Activated CD8-positive, alpha-beta memory T cell treated with anti-CD3 and anti-CD28 coated beads for 1 hour (primary cell): ENCODE measurements at regions not wholly inside any gene's neighbourhood (a gene's known extent, or its start where the extent isn't known, plus 50 kb on each side); places are given as distances from the start of the nearest gene placed in this dataset.

Experiments used
- DNase-seq, 2 donors: peaks; one replicate each; pipeline ENCODE4 v3.0.0-alpha.2; 2020; ENCODE audit warnings: low read depth in 1 of 2; ENCODE audit errors: extremely low read depth in 1 of 2

DNA sequence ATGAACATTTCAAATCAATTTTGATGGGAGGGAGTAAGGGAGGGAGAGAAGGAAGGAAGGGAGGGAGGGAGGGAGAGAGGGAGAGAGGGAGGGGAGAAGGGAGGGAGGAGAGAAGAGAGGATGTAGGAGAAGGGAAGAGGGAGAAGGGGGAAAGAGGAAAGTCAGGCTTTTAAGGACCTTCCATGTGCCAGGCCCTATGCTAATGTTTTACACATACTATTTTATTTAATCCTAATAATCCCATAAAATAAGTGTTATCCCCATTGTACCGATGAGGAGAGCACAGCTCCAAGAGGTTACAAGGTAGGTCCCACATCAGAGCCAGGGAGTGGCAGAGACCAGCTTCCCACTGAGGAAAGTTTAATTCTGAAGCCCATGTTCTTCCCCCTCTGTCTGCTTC, 341.9 kb downstream of the RAB28 start:
- DNase-seq = no peak

DNA sequence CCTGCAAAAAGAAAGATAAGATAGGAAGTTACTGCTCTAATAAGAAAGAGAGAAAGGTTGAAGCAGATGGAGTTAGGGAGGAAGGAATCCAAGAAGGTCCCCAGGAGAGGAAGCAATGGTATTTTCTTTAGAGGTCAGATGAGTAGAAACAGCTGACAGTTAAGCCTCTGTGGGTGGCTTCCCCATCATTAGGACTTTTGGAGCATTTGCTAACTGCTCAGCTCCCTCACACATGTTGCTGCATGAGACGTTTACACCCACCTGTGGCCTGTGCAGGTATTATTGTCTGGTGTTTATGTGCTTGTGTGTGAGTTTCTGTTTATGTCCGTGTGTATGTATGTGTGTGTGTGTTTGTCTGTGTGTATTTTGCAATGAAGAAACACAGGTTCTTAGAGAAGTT, 346.8 kb downstream of the RAB28 start:
- DNase-seq = no peak

DNA sequence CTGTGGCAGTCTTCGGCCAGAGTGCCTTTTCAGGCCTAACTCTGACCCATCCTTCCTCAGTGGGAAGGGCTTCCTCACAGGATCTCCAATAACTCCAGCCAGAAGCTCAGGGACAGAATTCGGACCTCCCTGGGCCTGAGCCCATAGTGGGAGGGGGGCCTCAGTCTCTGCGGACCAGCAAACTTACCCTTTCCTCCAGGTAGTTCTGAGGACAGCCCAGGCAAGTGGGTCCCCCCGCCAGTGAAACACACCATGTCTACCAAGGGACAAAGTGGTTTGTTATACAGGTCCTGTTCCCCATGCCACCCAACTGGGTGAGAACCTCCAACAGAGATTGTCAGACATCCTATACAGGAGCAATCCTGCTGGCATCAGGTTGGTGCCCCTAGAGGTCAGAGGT, 350.4 kb downstream of the RAB28 start:
- no peak for DNase-seq

DNA sequence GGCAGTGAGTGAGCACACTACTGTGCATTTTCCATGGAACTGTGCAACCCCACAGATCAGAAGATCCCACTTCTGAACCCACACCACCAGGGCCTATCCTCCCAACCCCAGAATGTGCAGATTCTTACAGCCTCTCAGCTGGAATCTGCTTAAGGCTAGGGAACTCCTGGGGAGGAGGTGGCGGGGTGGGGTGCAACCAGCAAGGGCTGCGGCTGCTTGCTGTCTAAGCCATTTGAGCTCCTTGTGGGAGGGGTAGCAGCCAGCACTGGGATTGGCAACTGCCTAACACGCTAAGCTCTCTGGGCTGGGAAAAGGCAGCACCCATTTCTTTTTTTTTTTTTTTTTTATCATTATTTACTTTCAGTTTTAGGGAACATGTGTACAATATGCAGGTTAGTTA, 353.3 kb downstream of the RAB28 start:
- no peak for DNase-seq

DNA sequence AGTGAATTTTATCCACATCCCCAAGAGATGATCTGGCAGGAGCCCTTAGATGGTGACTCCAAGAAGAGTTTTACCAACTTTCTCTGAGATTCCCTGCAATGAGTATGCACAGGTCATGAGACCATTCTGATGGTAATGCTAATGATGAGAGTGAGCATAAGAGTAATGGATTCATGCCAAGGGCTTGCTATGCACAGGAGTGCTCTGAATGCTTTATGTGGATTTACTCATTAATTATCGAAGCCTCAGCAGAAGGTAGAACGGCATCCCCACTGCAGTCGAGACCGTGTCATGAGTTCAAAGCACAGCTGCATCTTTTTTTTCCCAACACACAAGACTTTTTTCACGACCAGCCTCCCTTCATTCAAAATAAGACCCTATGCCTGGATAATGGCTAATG, 355.0 kb downstream of the RAB28 start:
- no peak for DNase-seq

DNA sequence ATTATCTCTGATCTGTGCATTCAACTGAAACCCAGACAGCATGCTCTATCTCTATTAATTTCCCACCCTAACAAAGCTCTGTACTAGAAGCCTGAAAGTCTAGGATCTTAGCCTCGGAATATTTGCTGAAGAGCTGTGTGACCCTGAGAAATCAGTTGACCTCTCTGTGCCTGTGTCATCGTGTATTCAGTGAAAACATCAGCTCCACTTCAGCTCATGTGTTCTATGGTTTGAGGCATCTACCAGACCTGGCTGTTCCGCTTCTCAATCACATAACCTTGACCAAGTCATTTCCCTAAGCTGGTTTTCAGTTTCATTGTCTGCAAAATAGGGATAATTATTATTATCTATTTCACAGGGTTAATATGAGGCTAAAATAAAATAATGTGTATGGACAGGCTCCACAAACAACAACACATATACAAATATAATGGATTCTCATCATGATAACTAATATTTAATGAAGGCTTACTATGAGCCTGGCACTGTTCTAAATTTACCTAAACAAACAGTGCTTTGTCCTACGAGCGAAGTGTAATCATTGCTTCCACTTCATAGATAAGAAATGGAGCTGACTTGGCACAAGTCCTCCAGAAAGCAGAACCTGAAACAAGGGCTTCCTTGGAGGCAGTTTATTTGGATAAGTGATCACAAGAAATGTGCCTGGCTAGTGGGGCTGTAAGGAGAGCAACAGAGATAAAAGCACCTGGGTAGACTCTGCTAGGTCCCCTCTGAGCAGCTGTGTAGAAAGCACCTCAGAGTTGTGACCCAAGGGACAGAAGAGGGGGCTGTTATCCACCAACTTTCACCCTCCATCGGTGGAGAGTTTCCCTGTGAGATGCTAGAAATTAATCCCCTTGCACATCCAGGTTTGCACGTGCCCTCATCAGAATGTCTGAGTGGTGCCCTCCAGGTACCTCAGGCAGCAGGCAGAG, 356.9 kb downstream of the RAB28 start:
- DNase-seq = no peak

DNA sequence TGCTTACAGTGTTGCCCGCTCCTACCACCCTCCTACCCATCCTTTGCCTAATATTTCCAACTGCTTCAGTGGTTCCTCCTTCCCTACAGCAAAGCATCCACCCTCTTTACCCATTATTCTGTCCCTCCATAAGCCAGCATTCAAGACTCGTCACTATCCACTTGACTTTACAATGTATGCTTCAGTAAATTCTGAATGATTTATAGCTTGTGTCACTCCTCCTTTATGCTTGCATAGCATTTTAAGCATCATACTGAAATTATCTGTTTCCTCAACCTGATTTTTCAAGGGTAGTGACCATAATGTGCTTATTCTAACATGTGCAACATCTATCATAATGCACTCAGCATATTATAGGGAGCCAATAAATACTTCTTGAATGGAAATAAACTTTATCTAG, 365.5 kb downstream of the RAB28 start:
- no peak for DNase-seq

DNA sequence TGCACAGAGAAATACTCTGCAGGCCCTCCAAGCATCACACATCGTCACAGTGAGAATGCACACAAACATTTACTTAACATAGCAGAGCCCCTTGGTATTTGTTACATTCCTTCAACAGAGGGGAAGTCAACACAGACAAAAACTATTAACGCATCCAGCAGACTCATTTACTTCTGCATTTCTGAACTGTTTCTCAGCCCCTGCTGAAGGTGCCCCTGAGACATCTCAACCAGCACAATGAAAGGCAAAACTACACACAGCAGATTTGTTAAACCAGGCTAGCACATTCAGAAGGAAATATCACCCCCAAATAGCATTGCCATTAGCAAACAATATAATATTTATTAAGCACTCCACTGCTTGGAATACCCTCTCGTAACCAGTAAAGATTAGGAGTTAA, 367.0 kb downstream of the RAB28 start:
- DNase-seq = no peak

DNA sequence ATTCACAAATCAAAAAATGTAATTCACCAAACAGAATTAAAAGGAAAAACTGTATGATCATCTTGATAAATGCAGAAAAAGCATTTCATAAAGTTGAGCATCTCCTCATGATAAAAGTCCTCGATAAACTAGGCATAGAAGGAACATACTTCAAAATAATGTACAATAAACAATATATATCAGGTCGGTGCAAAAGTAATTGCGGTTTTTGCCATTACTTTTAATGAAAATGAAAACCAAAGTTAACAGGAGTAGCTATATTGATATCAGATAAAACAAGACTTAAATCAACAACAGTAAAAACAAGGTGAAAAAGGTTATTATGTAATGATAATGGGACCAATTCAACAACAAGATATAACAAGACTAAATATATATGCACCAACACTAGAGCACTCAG, 372.1 kb downstream of the RAB28 start:
- DNase-seq = no peak

DNA sequence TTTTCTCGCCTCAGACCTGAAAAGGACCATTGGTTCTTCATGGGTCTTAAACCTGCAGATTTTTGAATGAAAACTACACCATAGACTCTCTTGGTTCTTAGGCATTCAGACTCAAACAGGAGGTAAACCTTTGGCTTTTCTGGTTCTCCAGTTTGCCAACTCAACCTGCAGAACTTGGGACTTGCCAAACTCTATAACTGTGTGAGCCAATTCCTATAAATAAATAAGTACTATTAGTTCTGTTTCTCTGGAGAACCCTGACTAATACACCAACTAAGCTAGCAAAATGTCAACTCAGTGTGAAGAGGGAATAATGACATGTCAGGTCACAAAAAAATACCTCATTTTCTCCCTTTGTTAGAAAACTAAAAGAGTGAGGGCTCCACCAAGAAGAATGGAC, 374.6 kb downstream of the RAB28 start:
- DNase-seq = no peak

DNA sequence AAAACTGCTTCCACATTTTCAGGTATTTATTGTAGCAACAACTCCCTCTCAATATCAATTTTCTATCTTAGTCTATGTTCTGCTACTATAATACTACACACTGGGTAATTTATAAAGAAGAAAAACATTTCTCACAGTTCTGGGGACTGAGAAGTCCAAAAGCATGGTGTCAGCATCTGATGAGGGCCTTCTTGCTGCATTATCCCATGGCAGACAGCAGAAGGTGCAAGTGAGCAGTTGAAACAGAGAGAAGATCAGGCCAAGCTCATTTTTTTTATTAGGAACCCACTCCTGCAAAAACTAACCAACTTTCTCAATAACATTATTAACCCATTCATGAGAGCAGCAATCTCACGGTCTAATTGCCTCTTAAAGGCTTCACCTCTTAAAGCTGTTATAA, 376.0 kb downstream of the RAB28 start:
- no peak for DNase-seq

DNA sequence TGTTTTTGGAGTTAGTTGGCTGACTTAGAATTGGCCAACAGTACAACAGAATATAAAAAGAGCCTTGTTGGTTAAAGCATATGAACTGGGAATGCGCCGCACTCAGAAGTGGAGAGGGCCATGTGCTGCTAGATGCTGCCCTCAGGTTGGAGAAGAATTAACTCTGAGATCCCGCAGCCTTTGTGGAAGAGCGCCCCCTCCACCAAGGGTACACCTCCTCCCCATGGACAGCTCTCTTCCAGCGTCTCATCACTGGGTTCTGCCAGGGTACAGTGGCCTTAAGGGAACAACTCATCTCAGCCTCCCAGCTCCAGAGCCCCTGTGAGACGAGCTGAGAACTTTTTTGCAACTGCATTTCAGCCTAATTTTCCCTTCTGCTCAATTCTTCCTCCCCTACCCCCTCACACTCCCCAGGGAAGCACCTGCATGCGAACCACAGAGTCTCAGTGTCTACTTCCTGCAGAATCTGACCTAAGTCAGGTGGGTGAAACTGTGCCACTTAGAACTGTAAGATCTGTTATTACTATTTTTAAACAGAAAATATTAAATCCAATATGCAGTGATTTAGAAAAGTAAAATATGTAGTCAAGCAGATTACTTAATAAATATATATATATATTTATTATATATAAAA, 380.6 kb downstream of the RAB28 start:
- DNase-seq = no peak

DNA sequence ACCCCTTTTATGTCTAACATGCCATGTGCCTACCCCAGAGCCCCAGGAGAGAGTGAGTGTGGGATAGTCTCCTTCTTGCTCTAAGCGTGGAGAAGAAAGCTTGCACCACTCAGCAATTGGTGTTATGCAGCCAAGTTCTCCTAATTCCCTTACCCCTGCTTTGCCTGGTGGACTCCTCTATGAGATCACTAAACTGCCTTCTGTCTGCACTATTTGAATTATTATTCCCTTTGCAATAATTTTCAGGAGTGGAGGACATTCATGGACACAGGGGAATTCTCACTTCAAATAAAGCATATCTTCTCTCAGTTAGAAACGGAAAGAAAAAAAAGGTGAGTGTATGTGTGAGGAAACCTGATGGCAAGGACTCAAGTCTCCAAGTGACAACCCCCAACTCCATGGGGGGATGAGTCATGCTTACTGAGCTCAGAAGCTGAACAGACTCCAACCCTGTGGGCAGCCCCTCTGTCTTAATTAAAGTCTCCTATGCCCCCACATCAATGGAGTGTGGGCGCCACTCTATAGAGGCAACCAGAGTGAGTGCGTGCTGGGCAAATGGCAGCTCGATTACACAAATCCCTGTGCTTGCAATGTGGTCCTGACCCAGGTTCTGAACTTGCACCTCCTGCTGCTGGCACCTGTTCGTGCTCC, 381.9 kb downstream of the RAB28 start:
- no peak for DNase-seq

DNA sequence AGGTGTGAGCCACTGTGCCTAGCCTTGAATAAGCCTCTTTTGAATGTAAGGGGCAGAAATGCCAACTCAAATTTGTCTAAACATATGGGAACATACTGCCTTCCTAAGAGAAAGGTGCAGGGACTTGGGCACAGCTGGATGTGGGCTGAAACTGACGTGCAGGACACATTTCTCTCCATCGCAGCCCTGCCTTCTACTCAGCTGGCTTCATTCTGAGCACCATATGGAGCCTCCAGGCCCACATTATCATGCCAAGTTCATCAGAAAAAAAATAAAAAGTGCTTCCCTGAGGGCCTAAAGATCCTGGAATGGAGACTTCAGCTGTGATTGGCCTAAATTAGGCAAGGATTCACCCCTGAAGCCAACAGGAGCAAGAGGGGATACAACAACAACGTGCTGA, 386.2 kb downstream of the RAB28 start:
- no peak for DNase-seq

DNA sequence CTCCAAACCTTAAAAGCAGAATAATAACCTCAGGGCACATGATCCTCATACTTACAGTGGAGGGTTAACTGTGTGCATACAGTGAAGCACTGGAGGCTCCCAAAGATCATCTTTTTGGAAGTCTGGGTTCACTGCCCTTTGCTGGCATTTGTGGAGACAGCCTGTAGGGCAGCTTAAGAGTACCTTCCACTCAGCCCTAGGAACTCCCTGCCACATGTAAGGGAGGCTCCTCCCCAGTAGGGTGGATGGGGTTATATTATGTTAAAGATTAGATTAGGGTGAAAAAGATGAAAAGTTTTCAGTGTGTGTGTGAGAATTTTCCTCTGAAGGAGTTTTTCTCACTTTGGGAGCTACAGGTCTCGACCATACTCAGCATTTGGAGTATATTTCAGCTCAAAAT, 388.4 kb downstream of the RAB28 start:
- no peak for DNase-seq

DNA sequence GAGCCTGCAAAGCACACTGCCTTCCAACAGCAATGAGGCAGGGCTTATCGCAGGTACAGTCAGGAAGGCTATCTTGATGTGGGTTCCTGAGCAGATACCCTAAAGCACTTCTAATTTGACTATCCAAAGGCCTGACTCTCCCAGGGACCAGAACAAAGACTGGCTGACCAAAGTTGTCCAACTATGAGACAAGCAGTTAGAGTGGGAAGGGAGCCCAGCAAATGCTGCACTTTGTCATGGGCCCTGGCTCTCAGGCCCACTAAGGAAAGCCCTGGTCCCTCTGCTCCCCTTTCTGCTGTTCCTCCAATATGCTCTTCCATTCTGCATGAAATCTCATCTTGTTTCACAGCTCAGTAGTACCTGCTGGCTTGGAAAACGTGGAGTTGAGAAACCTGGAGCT, 391.0 kb downstream of the RAB28 start:
- no peak for DNase-seq

DNA sequence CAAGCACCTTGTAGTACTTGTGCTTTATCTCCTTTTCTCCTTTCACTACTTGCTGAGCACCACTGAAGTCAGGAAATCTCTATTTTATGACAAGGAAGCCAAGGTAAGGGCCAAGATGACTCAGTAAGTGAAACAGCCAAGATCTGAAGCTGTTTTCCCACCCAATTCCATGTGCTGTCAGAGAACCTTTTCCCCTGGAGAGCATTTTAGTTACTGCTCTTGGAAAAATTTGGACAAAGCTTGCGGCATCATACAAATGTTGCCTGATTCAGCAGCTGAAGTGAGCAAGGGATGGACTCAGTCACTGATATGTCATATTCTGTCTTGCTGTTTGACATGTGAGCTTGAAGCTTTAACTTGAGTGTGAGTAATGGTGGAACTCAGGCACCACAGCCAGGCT, 391.4 kb downstream of the RAB28 start:
- no peak for DNase-seq

DNA sequence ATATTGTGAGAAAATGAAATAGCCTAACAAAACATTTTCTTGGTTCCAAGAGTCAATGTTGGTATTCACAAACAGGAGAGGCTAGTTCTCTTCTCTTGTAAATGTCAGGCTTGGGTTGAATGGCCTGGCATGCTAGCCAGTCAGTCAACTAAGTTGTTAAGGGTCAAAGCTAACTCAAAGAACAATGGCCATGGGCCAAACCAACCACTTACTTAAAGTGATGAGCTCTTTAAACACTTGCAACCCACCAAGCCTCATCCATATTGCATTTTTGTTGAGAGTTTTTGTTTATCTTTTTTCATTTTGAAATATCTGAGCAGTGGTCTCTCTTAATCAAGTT, 394.5 kb downstream of the RAB28 start:
- no peak for DNase-seq

DNA sequence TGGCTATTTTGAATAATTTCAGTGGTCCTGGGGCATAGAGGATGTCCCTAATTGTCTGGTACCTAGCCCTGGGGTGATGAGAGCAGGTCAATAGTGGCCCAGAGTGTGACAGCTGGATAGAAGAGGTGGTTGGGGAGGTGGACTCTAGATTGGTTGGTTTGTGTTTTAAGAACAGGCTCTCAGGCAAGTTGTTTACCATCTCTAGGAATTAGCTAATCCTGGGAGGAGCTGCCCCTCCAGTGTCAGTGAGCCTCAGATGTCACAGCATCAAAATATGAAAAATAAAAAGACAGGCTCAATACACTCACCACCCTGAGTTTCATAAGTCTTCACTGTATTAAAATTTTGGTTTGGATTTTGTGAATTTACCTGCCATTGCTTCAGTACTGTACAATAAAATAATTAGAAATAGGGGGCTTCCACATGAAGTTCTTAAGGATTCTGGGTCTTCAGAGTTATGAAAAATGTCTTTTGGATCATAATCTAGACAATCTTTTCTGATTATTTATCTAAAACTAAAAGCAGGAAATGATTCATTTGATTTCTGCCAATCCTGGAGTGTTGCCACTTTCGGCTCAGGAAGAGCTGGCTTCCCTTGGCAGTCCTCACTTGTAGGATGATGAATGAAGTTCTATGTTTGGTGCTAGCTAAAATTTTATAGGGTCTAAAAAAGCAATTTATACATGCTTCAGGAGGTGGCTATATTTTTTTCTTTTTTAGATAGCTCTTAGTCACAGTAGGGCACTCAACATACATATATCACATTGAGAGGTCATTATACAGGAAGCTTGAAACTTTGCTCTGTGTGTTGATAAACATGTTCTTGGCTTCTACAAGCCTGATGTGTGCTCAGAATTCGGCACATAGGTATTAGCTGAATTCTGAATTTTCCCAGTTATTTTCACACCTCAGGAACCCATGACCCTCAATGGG, 395.1 kb downstream of the RAB28 start:
- DNase-seq = no peak

DNA sequence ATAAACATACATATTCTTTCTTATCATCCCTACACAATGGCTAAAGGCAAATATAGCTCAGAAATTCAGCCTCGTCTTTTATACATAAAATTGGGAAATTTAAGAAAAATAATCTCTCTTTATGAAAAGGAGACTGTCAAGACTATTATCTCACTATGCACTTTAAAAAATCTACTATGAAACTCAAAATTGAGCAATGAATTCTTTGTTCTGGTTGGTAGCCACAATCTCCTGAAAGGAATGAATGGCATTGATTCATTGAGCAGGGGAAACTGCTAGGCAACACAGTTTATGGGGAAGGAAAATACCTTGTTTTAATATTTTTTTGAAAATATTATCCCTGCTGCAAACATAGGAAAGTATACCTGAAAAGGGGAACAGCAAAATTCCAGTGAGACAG, 397.1 kb downstream of the RAB28 start:
- DNase-seq = no peak

DNA sequence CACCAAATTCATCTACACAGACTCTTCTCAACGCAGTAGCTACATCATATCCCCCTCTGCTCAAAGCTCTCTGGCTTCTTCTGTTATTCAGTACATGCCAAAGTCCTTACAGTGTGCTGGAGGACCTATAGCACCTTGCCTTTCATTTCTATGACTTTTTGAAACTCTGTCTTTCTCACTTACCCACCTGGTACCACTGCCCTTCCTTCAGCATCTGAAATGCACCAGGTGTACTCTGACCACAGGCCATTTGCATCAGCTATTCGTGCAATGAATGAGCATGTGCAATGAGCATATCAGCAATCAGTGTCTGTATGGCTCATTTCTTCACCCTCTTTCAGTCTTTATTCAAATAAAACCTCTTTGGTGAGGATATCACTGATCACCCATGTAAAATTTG, 399.9 kb downstream of the RAB28 start:
- DNase-seq = no peak
